ENCODE measurements at regions not wholly inside any gene's neighbourhood (a gene's known extent, or its start where the extent isn't known, plus 50 kb on each side); places are given as distances from the start of the nearest gene placed in this dataset.

DNA sequence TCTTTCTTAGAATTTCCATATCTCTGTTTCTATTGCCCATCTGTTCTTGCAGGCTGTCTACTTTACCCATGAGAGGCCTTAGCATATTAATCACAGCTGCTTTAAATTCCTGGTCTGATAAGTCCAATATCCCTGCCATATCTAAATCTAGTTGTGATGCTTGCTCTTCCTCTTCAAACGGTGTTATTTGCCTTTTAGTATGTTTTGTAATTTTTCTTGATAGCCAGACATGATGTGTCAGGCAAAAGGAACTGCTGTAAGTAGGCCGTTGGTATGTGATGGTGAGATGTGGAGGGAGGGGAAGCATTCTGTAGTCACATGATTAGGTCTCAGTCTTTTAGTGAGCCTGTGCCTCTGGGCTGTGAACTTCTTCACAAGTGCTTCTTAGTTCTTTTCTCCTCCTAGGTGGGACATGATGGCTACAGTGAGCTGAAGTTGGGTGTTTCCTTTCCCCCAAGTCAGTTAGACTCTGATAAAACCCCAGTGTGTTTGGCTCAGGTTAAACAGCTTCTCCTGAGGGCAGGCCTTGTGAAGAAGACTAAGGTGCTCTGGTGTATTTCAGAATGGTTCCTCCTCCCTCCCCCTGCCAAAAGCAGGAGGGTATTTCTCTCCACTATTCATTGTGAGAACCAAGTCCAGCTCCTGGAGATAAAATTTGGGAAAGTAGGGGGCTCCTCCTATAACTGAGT is 195.9 kb upstream of the PARP11 start:
- no peak overlapping the region for H3K27ac ChIP-seq (ENCODE audit: low read depth in 2 of 2, low read length in 1 of 2)
- 30 to 37% methylated on average over 2 of the region's 2 CpGs for WGBS, 2 donors
- no peaks in the 10 kb centered on the region for H3K4me1 ChIP-seq (ENCODE audit: control insufficient read depth in 2 of 2, insufficient read depth in 2 of 2, low read length in 1 of 2)
- no peaks in the 10 kb centered on the region for H3K9me3 ChIP-seq (ENCODE audit: control insufficient read depth in 2 of 2, insufficient read depth in 1 of 2, low read depth in 1 of 2, low read length in 1 of 2)
- H3K4me3 ChIP-seq (ENCODE audit: low read depth in 1 of 2, low read length in 2 of 2): no peak overlapping the region
- H3K36me3 ChIP-seq (ENCODE audit: control insufficient read depth in 2 of 2, insufficient read depth in 2 of 2, low read length in 1 of 2): no peaks in the 10 kb centered on the region
- H3K27me3 ChIP-seq (ENCODE audit: control insufficient read depth in 1 of 2, insufficient read depth in 2 of 2, low read length in 2 of 2): no peaks in the 10 kb centered on the region

DNA sequence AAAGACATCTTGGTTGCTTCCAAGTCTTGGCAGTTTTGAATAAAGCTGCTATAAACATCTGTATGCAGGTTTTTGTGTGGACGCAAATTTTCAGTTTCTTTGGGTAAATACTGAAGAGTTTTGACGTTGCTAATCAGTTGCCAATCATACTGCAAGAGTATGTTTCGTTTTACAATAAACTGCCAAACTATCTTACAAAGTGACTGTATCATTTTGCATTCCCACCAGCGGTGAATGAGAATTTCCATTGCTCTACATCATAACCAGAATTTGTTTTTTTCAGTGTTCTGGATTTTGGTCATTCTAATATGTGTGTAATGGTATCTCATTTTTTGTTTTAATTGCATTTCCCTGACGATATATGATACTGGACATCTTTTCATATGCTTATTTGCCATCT is 190.8 kb upstream of the PARP11 start:
- Histone ChIP-seq H3K4me3 (ENCODE audit: low read depth in 1 of 2, low read length in 2 of 2) (no peak overlapping the region), H3K36me3 (ENCODE audit: control insufficient read depth in 2 of 2, insufficient read depth in 2 of 2, low read length in 1 of 2) (no peaks in the 10 kb centered on the region), H3K27me3 (ENCODE audit: control insufficient read depth in 1 of 2, insufficient read depth in 2 of 2, low read length in 2 of 2) (no peaks in the 10 kb centered on the region), H3K9me3 (ENCODE audit: control insufficient read depth in 2 of 2, insufficient read depth in 1 of 2, low read depth in 1 of 2, low read length in 1 of 2) (no peaks in the 10 kb centered on the region), H3K4me1 (ENCODE audit: control insufficient read depth in 2 of 2, insufficient read depth in 2 of 2, low read length in 1 of 2) (no peaks in the 10 kb centered on the region), H3K27ac (ENCODE audit: low read depth in 2 of 2, low read length in 1 of 2) (no peak overlapping the region)
- WGBS, 2 donors: 60 to 68% methylated on average over 5 of the region's 5 CpGs

DNA sequence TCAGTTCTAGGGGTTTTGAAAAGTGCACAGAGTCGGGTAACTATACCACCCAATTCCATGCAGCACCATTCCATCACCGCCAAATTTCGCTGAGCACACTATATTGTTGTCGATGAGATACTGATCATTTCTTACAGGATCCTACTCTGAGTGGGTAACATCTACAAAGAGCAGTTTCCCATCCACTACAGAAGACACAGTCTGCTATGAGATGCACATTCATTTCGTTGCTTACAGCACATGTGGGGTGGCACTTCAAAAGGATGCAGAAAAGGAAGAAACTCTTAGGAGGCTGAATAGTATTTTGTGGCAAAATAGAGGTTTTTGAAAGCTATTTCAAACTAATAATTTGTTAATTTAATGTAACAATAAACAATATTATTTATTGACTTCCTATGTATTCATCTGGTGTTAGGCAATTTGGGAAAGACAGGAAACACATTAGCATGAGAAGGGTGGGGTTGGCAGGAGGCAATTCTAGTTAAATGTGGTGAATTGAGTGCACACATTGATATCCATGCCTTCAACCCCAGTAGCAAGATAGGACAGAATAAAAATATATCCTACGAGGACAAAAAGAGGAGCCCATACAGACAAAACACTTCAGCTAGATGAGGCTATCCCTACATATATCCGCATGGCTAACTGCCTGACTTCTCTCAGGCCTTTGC is 186.8 kb upstream of the PARP11 start:
- no peaks in the 10 kb centered on the region for H3K27me3 ChIP-seq (ENCODE audit: control insufficient read depth in 1 of 2, insufficient read depth in 2 of 2, low read length in 2 of 2)
- no peak overlapping the region for H3K27ac ChIP-seq (ENCODE audit: low read depth in 2 of 2, low read length in 1 of 2)
- H3K4me3 ChIP-seq (ENCODE audit: low read depth in 1 of 2, low read length in 2 of 2): no peak overlapping the region
- no peaks in the 10 kb centered on the region for H3K9me3 ChIP-seq (ENCODE audit: control insufficient read depth in 2 of 2, insufficient read depth in 1 of 2, low read depth in 1 of 2, low read length in 1 of 2)
- H3K36me3 ChIP-seq (ENCODE audit: control insufficient read depth in 2 of 2, insufficient read depth in 2 of 2, low read length in 1 of 2): no peaks in the 10 kb centered on the region
- 86 to 91% methylated on average over 7 of the region's 7 CpGs for WGBS, 2 donors
- no peaks in the 10 kb centered on the region for H3K4me1 ChIP-seq (ENCODE audit: control insufficient read depth in 2 of 2, insufficient read depth in 2 of 2, low read length in 1 of 2)

DNA sequence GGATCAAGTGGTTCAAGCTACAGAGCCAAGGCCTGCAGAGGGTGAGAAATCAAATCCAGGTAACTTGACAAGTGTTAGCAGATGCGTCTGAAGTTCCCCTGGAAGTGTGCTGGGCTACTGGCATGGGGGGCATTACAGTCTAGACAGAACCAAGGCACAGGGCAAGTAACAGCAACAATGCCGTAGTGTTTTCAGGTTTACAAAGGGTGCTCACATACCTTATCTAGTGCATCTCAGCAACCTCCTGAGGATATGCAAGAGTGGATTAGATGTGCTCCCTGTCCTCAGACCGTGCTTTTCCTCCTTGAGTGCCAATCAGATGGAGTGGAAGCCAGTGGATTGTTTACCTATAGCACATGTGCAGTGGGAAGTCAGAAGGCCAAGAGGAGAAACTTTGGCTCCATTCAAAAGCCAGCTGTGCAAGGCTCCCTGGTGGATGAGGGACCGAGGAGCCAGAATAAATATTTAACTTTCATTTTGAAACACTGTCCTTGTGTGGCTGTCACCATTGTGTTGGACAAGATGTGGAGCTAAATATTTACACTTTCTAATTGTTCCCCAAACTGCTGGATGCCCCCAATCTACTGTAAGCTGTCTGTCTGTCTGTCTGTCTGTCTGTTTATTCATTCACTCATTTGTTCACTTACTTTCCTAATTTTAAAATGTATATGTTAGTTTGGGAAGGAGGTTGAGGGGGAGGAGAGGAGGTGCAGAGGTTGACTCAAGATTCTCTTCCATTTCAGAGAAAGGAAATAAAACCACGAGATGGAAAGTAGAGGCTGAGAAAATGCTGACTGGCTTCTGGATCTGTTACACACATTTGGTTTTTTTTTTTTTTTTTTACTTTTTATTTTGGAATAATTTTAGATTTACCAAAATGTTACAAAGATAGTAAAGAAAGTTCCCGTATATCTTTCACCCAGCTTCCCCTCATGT is 184.0 kb upstream of the PARP11 start:
- no peak overlapping the region for H3K27ac ChIP-seq (ENCODE audit: low read depth in 2 of 2, low read length in 1 of 2)
- WGBS, 2 donors: 65 to 67% methylated on average over 6 of the region's 6 CpGs

DNA sequence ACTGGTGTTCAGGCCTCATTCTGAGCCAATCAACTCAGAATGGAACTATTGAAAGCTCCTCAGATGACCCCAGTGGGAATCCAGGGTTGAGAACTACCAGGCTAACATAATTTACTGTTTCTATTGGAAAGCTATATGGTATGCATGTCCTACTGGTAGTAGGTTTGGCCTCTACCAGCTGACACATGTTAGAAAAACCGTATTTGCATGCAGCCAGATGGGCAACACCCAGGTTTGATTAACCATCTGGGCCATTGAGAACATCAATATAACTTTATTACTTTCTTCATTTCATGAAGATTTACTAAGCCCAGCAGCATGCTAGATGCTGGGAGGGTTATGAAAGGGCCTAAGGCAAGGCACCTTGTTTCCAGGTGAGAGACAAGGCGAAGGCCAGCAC is 181.4 kb upstream of the PARP11 start:
- Histone ChIP-seq H3K27me3 (ENCODE audit: control insufficient read depth in 1 of 2, insufficient read depth in 2 of 2, low read length in 2 of 2) (no peaks in the 10 kb centered on the region), H3K27ac (ENCODE audit: low read depth in 2 of 2, low read length in 1 of 2) (no peak overlapping the region), H3K36me3 (ENCODE audit: control insufficient read depth in 2 of 2, insufficient read depth in 2 of 2, low read length in 1 of 2) (no peaks in the 10 kb centered on the region), H3K4me1 (ENCODE audit: control insufficient read depth in 2 of 2, insufficient read depth in 2 of 2, low read length in 1 of 2) (no peaks in the 10 kb centered on the region), H3K4me3 (ENCODE audit: low read depth in 1 of 2, low read length in 2 of 2) (no peak overlapping the region), H3K9me3 (ENCODE audit: control insufficient read depth in 2 of 2, insufficient read depth in 1 of 2, low read depth in 1 of 2, low read length in 1 of 2) (no peaks in the 10 kb centered on the region)
- 80 to 86% methylated on average over 2 of the region's 2 CpGs for WGBS, 2 donors

More for the DNA sequence above, 184.0 kb upstream of the PARP11 start:
- Histone ChIP-seq H3K4me1 (ENCODE audit: control insufficient read depth in 2 of 2, insufficient read depth in 2 of 2, low read length in 1 of 2) (no peaks in the 10 kb centered on the region), H3K36me3 (ENCODE audit: control insufficient read depth in 2 of 2, insufficient read depth in 2 of 2, low read length in 1 of 2) (no peaks in the 10 kb centered on the region), H3K4me3 (ENCODE audit: low read depth in 1 of 2, low read length in 2 of 2) (no peak overlapping the region), H3K9me3 (ENCODE audit: control insufficient read depth in 2 of 2, insufficient read depth in 1 of 2, low read depth in 1 of 2, low read length in 1 of 2) (no peaks in the 10 kb centered on the region), H3K27me3 (ENCODE audit: control insufficient read depth in 1 of 2, insufficient read depth in 2 of 2, low read length in 2 of 2) (no peaks in the 10 kb centered on the region)

DNA sequence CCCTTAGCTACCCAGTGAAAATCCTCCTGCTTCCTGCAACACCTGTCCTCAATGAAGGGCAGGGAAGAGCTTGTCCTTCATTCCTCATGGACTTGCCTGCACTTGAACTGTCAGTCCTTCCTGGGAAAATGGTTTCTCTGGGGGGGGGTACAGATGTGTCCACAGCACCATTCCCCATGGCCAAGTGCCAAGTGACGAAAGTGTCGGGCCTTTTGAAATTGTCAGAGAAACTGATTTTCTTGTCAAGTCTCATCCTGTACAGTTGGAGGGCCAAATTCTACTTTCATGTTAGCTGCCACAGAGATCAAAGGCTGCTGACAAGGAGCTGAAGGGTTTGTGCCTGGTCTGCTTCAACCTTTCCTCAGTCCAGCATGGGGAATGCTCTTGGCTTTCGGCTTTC is 179.5 kb upstream of the PARP11 start:
- Histone ChIP-seq H3K27me3 (ENCODE audit: control insufficient read depth in 1 of 2, insufficient read depth in 2 of 2, low read length in 2 of 2) (no peaks in the 10 kb centered on the region), H3K4me3 (ENCODE audit: low read depth in 1 of 2, low read length in 2 of 2) (no peak overlapping the region), H3K36me3 (ENCODE audit: control insufficient read depth in 2 of 2, insufficient read depth in 2 of 2, low read length in 1 of 2) (no peaks in the 10 kb centered on the region), H3K9me3 (ENCODE audit: control insufficient read depth in 2 of 2, insufficient read depth in 1 of 2, low read depth in 1 of 2, low read length in 1 of 2) (no peaks in the 10 kb centered on the region), H3K4me1 (ENCODE audit: control insufficient read depth in 2 of 2, insufficient read depth in 2 of 2, low read length in 1 of 2) (no peaks in the 10 kb centered on the region), H3K27ac (ENCODE audit: low read depth in 2 of 2, low read length in 1 of 2) (no peak overlapping the region)
- WGBS, 2 donors: 44 to 66% methylated on average over 3 of the region's 3 CpGs

DNA sequence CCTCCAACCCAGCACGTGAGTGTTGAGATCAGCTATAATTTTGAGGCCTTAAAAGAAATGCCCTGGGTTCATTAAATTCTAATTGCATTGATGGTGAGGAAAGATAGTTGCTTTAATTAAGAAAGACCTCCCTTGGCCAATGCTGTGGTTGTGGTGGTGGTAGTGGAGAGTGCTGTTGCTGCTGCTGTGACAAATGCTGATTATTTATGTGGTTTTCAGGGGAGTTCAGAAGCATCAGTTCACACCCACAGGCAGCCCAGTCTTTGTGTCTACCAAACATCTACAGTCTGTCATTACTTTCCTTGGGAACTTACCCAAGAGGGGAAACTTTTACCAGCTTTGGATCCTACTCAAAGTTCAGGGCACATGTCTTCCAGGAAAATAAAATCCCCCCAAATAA is 178.4 kb upstream of the PARP11 start:
- no peaks in the 10 kb centered on the region for H3K9me3 ChIP-seq (ENCODE audit: control insufficient read depth in 2 of 2, insufficient read depth in 1 of 2, low read depth in 1 of 2, low read length in 1 of 2)
- H3K4me1 ChIP-seq (ENCODE audit: control insufficient read depth in 2 of 2, insufficient read depth in 2 of 2, low read length in 1 of 2): no peaks in the 10 kb centered on the region
- no peaks in the 10 kb centered on the region for H3K36me3 ChIP-seq (ENCODE audit: control insufficient read depth in 2 of 2, insufficient read depth in 2 of 2, low read length in 1 of 2)
- H3K27ac ChIP-seq (ENCODE audit: low read depth in 2 of 2, low read length in 1 of 2): no peak overlapping the region
- peaks cover 0 to 3% of the 10 kb centered on the region in 2 donors for H3K27me3 ChIP-seq (ENCODE audit: control insufficient read depth in 1 of 2, insufficient read depth in 2 of 2, low read length in 2 of 2)
- WGBS, 2 donors: 52 to 67% methylated on average over 1 of the region's 1 CpG
- no peak overlapping the region for H3K4me3 ChIP-seq (ENCODE audit: low read depth in 1 of 2, low read length in 2 of 2)

DNA sequence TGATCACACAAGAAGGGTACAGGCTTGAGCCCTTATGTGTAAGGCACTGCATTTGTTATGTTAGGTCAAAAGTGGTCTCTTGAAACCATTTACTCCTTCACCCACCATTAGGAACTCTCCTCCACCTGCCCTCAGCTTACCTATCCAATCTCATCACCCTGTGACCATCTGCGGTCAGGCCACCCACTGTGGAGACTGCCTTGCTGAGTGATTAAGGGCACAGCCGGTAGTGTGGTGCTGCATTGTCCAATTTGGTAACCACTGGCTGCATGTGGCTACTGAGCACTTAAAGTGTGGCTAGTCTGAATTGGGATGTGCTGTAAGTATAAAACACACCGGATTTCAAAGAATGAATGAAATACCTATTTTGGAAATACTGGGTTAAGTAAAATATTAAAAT is 177.1 kb upstream of the PARP11 start:
- Histone ChIP-seq H3K27me3 (ENCODE audit: control insufficient read depth in 1 of 2, insufficient read depth in 2 of 2, low read length in 2 of 2) (peaks cover 0 to 3% of the 10 kb centered on the region in 2 donors), H3K4me1 (ENCODE audit: control insufficient read depth in 2 of 2, insufficient read depth in 2 of 2, low read length in 1 of 2) (no peaks in the 10 kb centered on the region), H3K36me3 (ENCODE audit: control insufficient read depth in 2 of 2, insufficient read depth in 2 of 2, low read length in 1 of 2) (no peaks in the 10 kb centered on the region), H3K4me3 (ENCODE audit: low read depth in 1 of 2, low read length in 2 of 2) (no peak overlapping the region), H3K27ac (ENCODE audit: low read depth in 2 of 2, low read length in 1 of 2) (no peak overlapping the region), H3K9me3 (ENCODE audit: control insufficient read depth in 2 of 2, insufficient read depth in 1 of 2, low read depth in 1 of 2, low read length in 1 of 2) (no peaks in the 10 kb centered on the region)
- WGBS, 2 donors: 92 to 94% methylated on average over 3 of the region's 3 CpGs

DNA sequence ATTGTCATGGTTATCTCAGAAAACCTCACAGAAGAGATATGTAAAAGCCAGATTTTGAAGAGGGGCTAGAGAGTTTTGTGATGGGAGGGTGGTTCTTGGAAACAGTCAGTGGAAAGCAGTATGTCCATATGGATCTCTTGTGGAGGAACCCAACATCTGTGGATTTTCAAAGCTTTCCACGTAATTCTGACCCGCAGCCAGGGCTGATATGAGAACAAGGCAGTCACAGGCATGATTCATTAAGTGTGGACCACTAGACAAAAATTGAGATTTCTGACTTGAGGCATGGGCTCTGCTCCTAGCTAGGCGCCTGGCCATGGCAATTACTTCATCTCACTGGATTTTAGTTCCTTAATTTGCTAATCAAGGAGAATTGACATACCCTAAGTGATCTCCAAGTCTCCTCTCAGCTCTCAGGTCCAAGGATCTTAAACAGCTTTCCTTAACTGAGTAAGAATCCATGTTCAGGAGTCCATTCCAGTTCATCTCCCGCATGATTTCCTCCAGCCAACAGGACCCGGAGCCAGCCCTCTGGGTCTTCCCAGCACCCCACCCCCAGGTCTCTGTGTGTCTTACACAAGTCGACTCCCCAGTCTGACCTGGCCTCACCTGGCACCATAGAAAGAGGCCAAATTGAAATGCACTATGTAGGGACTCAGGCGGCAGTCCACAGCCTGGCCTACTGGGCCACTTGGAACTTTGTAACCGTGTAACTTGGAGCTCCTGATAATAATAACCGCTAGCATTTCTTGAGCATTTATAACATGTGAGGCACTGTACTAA is 176.3 kb upstream of the PARP11 start:
- WGBS, 2 donors: 85 to 88% methylated on average over 9 of the region's 9 CpGs
- Histone ChIP-seq H3K4me3 (ENCODE audit: low read depth in 1 of 2, low read length in 2 of 2) (no peak overlapping the region), H3K9me3 (ENCODE audit: control insufficient read depth in 2 of 2, insufficient read depth in 1 of 2, low read depth in 1 of 2, low read length in 1 of 2) (no peaks in the 10 kb centered on the region), H3K27me3 (ENCODE audit: control insufficient read depth in 1 of 2, insufficient read depth in 2 of 2, low read length in 2 of 2) (peaks cover 0 to 3% of the 10 kb centered on the region in 2 donors), H3K36me3 (ENCODE audit: control insufficient read depth in 2 of 2, insufficient read depth in 2 of 2, low read length in 1 of 2) (no peaks in the 10 kb centered on the region), H3K4me1 (ENCODE audit: control insufficient read depth in 2 of 2, insufficient read depth in 2 of 2, low read length in 1 of 2) (no peaks in the 10 kb centered on the region), H3K27ac (ENCODE audit: low read depth in 2 of 2, low read length in 1 of 2) (no peak overlapping the region)

Data from esophagus (tissue), 2 donors.